Activated T-helper 2 cell treated with anti-CD3 and anti-CD28 coated beads, Interferon-gamma antibody, Interleukin-2, Interleukin-4, amounts not matched to agents 10 μg/mL and 5 μg/mL and 100 μg/mL, durations not matched to agents 14 hours and 24 hours and 36 hours (primary cell): ENCODE measurements at regions not wholly inside any gene's neighbourhood (a gene's known extent, or its start where the extent isn't known, plus 50 kb on each side); places are given as distances from the start of the nearest gene placed in this dataset.
"Not testable (repeated sequence)": the region's sequence is repeated elsewhere in the genome, so short reads cannot be mapped to it uniquely, and the experiment has no call there.

ENCODE experiments used
- DNase-seq: peaks from one replicate; pipeline ENCODE4 v3.0.0; 2021; ENCODE audit warnings: low spot score
- H3K27ac Mint-ChIP-seq: one replicate; pipeline ENCODE4 v1.8.0; 2021; ENCODE audit warnings: mixed read lengths
- H3K27me3 Mint-ChIP-seq: one replicate; pipeline ENCODE4 v1.8.0; 2021; ENCODE audit warnings: low read depth, mixed read lengths
- H3K36me3 Mint-ChIP-seq: one replicate; pipeline ENCODE4 v1.8.0; 2021; ENCODE audit warnings: low read depth, mixed read lengths
- H3K4me1 Mint-ChIP-seq: one replicate; pipeline ENCODE4 v1.8.0; 2021; ENCODE audit warnings: low read depth, mixed read lengths
- H3K4me3 Mint-ChIP-seq: one replicate; pipeline ENCODE4 v1.8.0; 2021; ENCODE audit warnings: low read depth, mild to moderate bottlenecking, moderate library complexity, mixed read lengths
- H3K9me3 Mint-ChIP-seq: one replicate; pipeline ENCODE4 v1.8.0; 2021; ENCODE audit warnings: mixed read lengths
- intact Hi-C: fragments of 100-400 bp; cut with micrococcal nuclease; formaldehyde crosslinking; loops from one replicate; pipeline ENCODE4 v1.15.1; 2023

DNA sequence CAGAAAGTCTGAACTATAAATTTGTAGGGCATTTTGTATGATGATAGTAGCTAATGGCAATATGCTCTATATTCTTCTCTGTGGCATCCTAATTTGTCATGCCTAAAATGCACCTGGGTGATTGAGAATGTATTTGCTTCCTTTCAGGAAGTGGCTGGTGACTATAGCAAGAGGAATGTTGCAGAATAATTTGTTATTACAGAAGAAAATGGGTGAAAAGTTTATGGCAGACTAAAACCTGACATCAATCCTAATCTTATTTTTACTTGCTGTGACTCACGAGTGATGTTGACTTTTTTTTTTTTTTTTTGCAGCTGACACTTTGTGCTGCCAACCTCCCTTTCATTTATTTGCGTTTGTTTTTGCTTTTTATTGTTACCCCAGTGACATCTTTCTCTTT lies 141.1 kb downstream of the MSL3 start:
- Mint-ChIP-seq H3K27me3 (no peaks in the 10 kb centered on the region), H3K36me3 (no peaks in the 10 kb centered on the region), H3K4me3 (no peak overlapping the region), H3K9me3 (no peaks in the 10 kb centered on the region), H3K27ac (no peak overlapping the region), H3K4me1 (no peaks in the 10 kb centered on the region)
- intact Hi-C loops: no loop called here
- DNase-seq: no peak

DNA sequence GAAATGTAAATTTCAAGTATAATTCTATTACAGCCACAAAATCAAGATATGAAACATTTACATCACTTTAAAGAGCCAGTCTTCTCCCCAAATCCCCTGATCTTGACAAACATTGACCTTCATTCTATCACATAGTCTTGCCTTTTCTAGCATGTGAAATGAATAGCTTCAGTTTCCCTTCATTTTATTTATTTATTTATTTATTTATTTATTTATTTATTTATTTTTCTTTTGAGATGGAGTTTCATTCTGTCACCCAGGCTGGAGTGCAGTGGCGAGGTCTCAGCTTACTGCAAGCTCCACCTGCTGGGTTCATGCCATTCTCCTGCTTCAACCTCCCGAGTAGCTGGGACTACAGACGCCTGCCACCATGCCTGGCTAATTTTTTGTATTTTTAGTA lies 147.9 kb downstream of the MSL3 start:
- intact Hi-C loops, H3K4me1 Mint-ChIP-seq, H3K9me3 Mint-ChIP-seq, H3K4me3 Mint-ChIP-seq, DNase-seq, H3K27ac Mint-ChIP-seq, H3K27me3 Mint-ChIP-seq, H3K36me3 Mint-ChIP-seq: not testable (repeated sequence)

DNA sequence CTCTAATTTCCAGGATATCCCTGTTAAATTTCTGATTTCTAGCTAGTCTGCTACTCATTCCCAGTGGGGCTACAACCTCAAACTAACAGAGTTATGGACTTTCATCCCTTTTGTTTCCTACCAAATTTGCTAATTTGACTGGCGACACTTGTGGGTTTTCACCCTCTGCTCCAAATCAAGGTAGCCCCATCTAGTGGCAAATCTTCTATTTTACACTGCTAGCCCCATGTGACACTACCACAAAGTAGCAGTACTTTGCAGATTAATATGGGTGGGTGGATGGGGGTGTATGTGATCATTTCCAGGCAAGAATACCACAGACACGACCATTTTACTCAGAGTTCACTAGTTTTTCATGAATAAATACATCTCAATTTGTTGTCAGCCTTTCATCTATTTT lies 150.3 kb downstream of the MSL3 start:
- peak; percentile 8 for DNase-seq
- no peaks in the 10 kb centered on the region for H3K4me1 Mint-ChIP-seq
- no peak overlapping the region for H3K4me3 Mint-ChIP-seq
- H3K27me3 Mint-ChIP-seq: peaks cover 2% of the 10 kb centered on the region
- intact Hi-C loops: loop anchor here (1.0 to 2.0 kb wide), 2 partner anchors 121 to 376 kb away; no protein-coding TSS in a partner anchor
- H3K36me3 Mint-ChIP-seq: no peaks in the 10 kb centered on the region
- no peaks in the 10 kb centered on the region for H3K9me3 Mint-ChIP-seq
- no peak overlapping the region for H3K27ac Mint-ChIP-seq

DNA sequence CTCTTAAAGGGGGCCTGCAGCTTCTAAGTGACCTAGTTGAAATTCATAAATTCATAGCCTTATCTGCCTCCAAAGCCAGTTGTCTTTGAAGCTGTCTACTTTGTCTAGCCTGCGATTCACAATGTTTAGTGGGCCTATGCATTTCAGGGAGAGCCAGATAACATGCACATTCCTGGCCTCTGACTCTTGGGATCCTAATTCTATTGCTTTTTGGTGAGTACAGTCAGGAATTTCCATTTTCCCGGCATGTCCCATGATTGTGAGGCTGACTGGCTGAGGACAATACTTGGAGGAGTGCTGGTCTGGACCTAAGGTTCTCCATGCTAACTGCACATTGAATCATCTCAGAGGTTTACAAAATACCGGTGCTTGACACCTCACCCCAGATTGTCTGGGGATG lies 155.0 kb downstream of the MSL3 start:
- H3K4me3 Mint-ChIP-seq: no peak overlapping the region
- no peak overlapping the region for H3K27ac Mint-ChIP-seq
- intact Hi-C loops: no loop called here
- H3K4me1 Mint-ChIP-seq: no peaks in the 10 kb centered on the region
- no peaks in the 10 kb centered on the region for H3K9me3 Mint-ChIP-seq
- H3K27me3 Mint-ChIP-seq: no peaks in the 10 kb centered on the region
- DNase-seq: no peak
- no peaks in the 10 kb centered on the region for H3K36me3 Mint-ChIP-seq

DNA sequence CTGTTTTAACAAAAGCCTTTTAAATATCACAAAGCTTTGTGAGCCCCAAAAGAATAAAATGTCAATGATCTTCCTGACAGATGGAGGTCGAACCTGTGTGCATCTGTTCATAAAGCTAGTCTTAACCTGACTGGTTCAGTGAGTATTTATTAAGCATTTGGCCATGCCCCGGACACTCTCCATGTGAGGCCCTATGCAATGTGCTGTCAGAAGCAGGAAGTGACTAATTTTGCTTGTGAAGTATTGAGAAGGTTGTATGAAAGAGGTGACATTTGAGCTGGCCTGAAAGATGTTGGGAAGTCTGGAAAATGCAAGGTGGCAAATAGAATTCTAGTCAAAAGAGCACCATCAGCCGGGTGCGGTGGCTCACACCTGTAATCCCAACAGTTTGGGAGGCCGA lies 171.4 kb downstream of the MSL3 start:
- Mint-ChIP-seq H3K4me3 (no peak overlapping the region), H3K27me3 (no peaks in the 10 kb centered on the region), H3K4me1 (no peaks in the 10 kb centered on the region), H3K9me3 (peaks cover 8% of the 10 kb centered on the region), H3K27ac (no peak overlapping the region), H3K36me3 (no peaks in the 10 kb centered on the region)
- intact Hi-C loops: no loop called here
- no peak for DNase-seq

DNA sequence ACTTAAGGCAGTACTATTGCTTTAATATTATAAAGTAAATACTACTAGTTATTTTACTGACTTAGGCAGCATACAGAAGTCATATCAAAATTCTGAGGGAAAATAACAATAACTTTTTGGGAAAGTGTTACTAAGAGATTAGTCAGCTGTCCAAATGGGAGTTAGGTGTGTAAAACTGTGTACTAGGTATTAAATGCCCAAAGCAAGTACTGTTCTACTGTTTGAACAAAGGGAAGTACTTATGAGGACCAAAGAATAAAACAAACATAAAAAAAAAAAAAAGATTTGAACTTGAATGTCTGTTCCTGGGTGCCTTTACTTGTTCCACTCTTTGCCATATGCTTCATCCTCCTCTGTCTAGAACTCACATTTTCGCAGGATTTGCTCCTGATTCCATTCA lies 174.4 kb downstream of the MSL3 start:
- no peak overlapping the region for H3K4me3 Mint-ChIP-seq
- intact Hi-C loops: no loop called here
- DNase-seq: no peak
- no peaks in the 10 kb centered on the region for H3K4me1 Mint-ChIP-seq
- H3K27me3 Mint-ChIP-seq: no peaks in the 10 kb centered on the region
- peaks cover 11% of the 10 kb centered on the region for H3K9me3 Mint-ChIP-seq
- no peaks in the 10 kb centered on the region for H3K36me3 Mint-ChIP-seq
- H3K27ac Mint-ChIP-seq: no peak overlapping the region

DNA sequence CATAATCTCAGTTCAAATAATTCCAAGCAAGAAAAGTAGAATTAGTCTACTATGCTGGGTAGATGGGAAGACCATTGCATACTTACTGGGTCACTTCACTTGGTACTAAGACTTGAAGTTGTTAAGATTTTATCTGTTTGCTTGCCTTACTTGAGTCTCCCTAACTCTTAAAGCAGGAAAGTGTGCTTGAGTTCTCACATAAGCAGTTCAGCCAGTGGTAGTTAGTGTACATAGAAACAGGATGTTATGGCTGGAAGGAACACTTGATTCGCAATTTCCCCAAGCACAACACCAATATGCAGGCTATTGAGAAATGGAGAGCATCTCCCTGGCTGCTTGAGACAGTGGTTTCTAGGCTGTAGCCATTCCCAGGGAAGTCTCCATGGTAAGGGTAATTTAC lies 176.1 kb downstream of the MSL3 start:
- Mint-ChIP-seq H3K27ac (no peak overlapping the region), H3K4me1 (no peaks in the 10 kb centered on the region), H3K36me3 (no peaks in the 10 kb centered on the region), H3K4me3 (no peak overlapping the region), H3K27me3 (no peaks in the 10 kb centered on the region), H3K9me3 (peaks cover 3% of the 10 kb centered on the region)
- intact Hi-C loops: no loop called here
- no peak for DNase-seq

DNA sequence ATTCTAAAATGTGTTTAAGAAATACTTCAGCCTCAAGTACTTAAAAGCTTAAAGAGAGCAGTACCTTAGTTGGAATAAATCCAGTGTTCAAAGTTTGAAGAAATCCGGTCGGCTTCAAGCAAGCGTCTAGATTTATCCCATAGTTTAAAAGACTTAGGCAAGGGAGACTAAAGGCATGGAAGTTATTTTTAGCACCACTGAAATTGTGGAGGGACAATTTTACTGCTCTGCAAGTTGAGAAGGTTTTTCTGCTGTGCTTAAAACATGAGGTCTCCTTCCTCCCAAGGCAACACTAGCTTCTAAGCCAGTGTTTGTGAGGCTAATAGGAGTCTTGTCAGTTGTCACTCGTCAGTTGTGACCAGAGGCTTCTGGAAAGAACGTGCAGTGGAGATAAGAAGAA lies 183.5 kb downstream of the MSL3 start:
- Mint-ChIP-seq H3K27me3 (no peaks in the 10 kb centered on the region), H3K9me3 (no peaks in the 10 kb centered on the region), H3K36me3 (no peaks in the 10 kb centered on the region), H3K27ac (no peak overlapping the region), H3K4me1 (no peaks in the 10 kb centered on the region), H3K4me3 (no peak overlapping the region)
- intact Hi-C loops: no loop called here
- no peak for DNase-seq

DNA sequence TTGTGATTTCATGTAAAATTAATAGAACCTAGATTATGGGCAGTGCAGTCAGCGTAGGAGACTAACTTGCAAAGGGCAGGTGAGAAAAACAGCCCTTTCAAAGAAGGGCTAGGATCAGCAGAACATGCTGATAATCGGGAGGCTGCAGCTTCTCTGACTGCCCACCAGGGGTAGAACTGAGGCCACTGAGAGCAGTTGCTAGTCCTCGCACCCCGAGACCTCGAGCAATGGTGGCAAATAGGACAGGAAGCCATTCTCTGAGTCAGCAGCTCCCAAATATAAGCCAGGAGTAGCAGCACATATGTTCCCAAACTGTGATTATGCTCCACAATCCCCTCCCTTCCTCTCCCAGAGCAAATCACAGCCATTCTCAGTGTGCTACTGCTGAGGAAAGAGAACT lies 186.5 kb downstream of the MSL3 start:
- DNase-seq: no peak
- Mint-ChIP-seq H3K36me3 (no peaks in the 10 kb centered on the region), H3K4me1 (no peaks in the 10 kb centered on the region), H3K27me3 (no peaks in the 10 kb centered on the region), H3K27ac (no peak overlapping the region), H3K9me3 (no peaks in the 10 kb centered on the region), H3K4me3 (no peak overlapping the region)
- intact Hi-C loops: no loop called here

DNA sequence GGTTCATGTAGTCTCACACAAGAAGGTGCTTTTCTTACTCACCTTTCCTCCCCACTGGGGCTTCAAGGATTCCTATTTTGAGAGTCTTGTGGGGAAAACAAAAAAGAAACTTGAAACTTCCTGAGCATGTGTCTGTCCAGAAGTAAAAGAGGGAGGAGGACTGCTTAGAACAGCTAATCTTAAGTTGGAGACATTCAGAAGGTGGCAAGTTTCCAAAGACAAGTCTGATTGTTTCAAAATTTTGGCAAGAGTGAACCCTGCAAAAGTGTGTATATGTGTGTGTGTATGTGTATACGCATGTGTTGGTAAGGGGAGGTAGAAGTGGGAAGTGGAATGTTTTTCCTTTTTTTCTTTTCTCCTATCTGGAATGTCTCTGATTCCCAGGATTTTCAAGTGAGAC lies 189.0 kb upstream of the FRMPD4 start:
- Mint-ChIP-seq H3K27ac (no peak overlapping the region), H3K4me3 (no peak overlapping the region), H3K36me3 (no peaks in the 10 kb centered on the region), H3K9me3 (no peaks in the 10 kb centered on the region), H3K4me1 (no peaks in the 10 kb centered on the region), H3K27me3 (no peaks in the 10 kb centered on the region)
- DNase-seq: no peak
- intact Hi-C loops: no loop called here

DNA sequence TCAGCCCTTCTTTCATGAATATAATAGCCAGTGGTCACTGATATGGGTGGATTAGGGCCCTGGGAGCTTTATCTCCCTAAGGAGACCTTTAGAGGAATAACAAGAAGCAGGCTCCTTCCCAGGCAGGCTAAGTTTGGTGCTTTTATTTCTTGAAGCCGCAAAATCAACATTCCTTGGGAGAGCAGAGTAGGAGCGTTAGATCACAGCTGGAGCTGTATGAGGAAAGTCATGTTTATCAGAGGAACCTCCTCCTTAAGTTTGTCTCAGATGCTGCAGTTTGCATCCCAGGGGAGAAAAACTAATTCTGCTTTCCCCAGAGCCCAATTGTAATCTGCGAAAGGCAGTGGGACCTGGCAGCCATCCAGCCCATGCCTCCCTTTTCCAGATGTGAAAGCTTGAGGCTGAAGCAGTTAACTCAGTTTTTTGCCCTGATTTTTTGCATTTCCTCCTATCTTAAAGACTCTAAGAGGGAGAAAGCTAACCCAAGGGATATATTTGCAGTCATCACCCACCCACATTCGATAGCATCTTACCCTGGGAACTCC lies 186.0 kb upstream of the FRMPD4 start:
- Mint-ChIP-seq H3K9me3 (no peaks in the 10 kb centered on the region), H3K4me1 (no peaks in the 10 kb centered on the region), H3K27me3 (no peaks in the 10 kb centered on the region), H3K27ac (no peak overlapping the region), H3K4me3 (no peak overlapping the region), H3K36me3 (no peaks in the 10 kb centered on the region)
- intact Hi-C loops: no loop called here
- no peak for DNase-seq

DNA sequence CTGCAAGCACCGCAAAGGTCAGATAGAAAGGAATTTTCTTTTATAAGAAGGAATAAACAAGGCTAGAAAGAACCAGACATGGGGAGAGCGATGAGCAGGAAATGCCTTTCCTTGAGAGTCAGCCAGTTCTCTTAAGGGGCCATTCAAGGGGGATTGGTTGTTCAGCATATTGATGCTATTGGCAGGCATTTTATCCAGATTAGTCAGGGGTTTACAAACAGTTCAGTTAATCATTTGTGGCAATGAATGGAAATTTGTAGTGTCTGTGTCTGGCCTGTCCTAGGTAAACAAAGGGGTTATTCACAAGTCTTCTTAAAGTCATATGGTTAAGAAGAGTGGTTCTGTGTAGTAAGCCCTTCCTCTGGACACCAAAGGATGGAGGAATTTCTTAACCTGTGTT lies 184.7 kb upstream of the FRMPD4 start:
- Mint-ChIP-seq H3K4me1 (no peaks in the 10 kb centered on the region), H3K27ac (no peak overlapping the region), H3K36me3 (no peaks in the 10 kb centered on the region)

DNA sequence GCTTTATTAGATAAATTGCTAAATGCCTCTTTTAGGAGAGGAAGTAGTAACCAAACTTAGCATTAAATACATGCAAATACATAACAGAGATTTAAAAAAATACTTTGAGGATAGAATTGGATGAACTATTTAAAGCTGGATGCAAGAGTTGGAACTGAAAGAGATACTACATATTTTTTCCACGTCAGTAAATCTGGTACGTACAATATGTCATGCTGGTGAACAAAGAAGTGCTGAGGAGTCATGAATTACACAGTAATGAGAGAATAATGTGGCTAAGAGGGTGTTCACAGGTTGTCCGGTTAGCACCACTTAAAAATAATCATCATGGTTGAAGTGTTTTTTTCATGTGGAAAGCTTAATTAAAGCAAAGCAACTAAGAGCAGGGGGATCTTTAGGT lies 184.1 kb upstream of the FRMPD4 start:
- Mint-ChIP-seq H3K27ac (no peak overlapping the region), H3K9me3 (no peaks in the 10 kb centered on the region), H3K4me3 (no peak overlapping the region), H3K4me1 (no peaks in the 10 kb centered on the region), H3K27me3 (no peaks in the 10 kb centered on the region), H3K36me3 (no peaks in the 10 kb centered on the region)
- intact Hi-C loops: no loop called here
- no peak for DNase-seq

More for the DNA sequence above, 184.7 kb upstream of the FRMPD4 start:
- Mint-ChIP-seq H3K9me3 (no peaks in the 10 kb centered on the region), H3K27me3 (no peaks in the 10 kb centered on the region), H3K4me3 (no peak overlapping the region)
- intact Hi-C loops: no loop called here
- DNase-seq: no peak

DNA sequence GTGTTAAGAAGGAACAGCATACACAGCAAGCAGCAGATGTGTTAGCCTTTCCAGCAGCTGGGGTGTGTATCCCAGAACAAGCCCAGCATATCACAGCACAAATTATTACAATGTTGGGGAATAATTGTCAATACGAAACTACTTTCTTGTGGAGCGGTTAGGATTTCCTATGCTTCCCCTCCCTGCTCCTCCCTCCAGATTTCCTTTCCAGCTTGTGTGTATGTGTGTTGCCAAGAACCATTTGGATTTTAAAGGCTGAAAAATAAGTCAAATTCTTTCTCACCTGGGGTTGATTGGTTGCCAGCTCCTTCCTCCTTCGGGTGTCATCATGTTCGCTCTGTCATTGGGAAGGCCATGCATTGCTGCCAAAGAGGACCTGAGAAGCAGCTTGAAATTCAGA lies 178.2 kb upstream of the FRMPD4 start:
- H3K36me3 Mint-ChIP-seq: no peaks in the 10 kb centered on the region
- DNase-seq: no peak
- intact Hi-C loops: no loop called here
- H3K27me3 Mint-ChIP-seq: no peaks in the 10 kb centered on the region
- H3K4me3 Mint-ChIP-seq: no peak overlapping the region
- no peaks in the 10 kb centered on the region for H3K9me3 Mint-ChIP-seq
- no peaks in the 10 kb centered on the region for H3K4me1 Mint-ChIP-seq
- no peak overlapping the region for H3K27ac Mint-ChIP-seq
